ENCODE measurements at regions not wholly inside any gene's neighbourhood (a gene's known extent, or its start where the extent isn't known, plus 50 kb on each side); places are given as distances from the start of the nearest gene placed in this dataset.
A peak's percentile ranks its signal among the peaks of the same experiment; 100 is the strongest.

DNA sequence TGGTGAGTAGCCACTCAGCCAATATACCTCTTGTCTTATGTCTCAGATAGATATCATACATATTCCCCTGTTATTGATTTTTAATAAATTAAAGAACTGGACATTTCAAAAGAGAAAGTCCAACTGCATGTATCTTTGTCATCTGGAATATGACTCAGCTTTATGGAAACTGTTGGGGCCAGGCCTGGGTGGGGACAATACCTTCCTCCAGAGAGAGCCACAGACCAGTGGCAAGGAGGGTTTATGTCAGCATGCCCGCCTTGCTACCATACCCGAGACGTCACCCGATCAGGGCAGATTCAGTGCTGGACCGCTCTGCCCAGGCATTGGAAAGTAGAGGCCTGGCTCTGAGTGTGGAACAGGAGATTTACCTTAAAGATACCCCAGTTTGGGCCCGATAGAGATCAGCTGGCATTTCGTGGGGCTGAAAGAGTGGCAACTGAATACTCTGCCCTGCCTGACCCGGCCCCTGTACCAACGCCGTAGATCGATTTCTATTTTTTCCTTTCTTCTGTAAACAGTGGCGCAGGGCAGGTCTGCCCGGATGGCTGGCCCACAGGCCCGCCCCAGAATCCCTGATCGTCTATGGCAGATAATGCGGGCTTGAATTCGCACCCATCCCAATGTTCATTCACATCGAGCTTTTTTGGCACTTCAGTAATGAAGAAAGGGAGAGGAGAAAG, 158.6 kb downstream of the SALL1 start:
- no peak for DNase-seq

DNA sequence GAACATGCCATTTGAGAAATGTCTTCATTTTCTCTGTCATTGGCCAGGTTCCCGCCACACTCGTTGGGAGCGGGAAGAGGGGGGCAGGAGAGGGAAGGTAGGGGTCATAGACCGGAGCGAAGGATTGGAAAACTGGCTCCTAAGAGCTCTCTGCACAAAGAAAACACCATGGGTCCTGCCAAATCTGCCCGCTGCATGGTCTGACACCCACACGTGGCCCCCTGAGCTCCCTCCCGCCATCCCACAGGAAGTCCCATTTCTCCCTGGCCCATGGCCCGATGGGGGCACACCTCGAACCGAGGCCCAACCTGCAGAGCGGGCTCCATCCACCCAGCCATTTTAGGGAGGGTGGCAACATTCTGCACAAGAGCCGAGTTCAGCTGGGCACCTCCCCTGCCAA, 159.6 kb downstream of the SALL1 start:
- no peak for DNase-seq

DNA sequence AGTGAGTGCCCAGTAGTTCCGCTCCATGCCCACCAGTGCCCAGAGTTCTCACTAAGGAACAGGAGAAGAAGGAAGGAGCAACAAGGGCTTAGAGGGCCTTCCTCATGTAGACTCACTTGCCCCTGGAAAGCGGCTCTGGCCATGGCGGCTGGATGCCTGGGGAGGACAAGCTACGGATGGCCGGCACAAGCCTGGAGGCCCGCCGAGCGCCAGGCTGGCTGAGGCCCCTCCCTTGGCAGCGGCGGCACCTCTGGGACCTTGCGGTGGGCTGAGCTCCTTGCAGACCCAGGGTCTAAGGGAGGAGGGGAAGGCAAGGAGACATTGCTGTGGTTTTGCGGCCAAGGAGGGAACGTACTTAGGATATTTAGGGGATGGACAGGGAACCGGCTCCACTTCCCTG, 160.1 kb downstream of the SALL1 start:
- no peak for DNase-seq

DNA sequence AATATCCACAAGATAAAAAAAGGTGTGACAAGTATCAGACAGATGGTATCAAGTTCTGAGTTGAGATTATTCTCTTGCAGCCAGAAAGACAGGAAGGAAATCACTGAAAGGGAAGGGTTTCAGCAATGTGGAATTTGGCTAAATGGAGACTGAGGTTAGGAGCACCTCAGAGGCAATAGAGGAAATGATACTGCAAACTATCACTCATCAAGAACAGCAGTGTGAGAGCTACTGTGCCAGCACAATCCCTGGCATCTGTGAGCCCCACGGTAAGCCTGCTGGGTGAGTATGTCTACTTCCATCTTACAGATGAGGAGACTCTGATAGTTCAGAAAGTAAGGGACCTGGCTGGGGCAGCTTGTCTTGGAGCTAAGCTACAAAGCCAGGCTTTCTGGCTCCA, 162.0 kb downstream of the SALL1 start:
- peak; percentile 52 for DNase-seq

DNA sequence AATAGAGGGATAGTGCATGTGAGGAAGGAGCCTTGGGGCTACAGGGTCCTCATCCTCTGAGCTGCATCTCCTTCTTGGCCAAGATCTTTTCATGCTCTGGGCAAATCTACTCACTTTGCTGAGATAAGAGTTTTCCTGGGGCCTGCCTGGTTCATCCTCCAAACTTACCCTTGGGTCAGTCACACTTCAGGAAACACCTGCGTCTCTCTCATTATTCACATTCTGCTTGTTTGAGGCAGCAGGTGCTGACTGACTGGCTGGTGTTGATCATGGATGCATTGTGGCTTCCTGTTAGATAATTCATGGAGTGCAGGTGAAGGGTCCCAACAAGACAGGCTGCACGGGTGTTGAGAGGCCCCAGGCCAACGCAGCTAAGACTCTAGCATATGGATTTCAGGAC, 162.6 kb downstream of the SALL1 start:
- no peak for DNase-seq

DNA sequence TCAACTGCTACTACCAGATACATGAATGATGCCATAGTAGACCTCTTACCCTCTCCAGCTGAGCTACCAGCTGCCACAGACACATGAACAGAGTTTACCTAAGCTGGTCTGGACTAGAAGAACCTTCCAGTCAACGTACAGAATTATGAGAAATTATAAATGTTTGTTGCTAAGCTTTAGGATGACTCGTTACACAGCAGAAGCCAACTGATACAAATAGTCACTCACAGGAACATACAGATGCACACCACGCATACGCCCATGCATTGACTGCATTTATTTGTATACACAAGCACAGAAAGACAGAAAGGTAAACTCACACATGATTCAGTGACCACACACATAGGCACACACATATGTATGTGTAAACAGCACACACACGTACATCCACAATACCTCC, 164.6 kb downstream of the SALL1 start:
- no peak for DNase-seq

DNA sequence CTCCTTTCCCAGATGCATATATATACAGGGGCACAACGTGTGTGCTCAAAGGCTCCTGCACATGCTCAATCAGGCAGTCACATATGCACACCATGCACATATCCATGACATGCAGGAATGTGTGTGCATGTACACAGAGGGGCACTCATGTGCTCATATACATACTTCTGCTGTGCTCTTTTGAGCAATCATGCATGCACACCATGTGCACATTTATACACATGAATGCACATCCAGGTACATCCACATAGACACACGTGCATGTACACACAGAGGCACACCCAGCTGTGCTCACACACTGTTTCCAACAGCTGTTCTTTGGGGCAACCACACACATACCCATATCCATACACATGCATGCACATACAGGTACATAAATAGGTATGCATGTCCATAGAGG, 165.3 kb downstream of the SALL1 start:
- DNase-seq: no peak

DNA sequence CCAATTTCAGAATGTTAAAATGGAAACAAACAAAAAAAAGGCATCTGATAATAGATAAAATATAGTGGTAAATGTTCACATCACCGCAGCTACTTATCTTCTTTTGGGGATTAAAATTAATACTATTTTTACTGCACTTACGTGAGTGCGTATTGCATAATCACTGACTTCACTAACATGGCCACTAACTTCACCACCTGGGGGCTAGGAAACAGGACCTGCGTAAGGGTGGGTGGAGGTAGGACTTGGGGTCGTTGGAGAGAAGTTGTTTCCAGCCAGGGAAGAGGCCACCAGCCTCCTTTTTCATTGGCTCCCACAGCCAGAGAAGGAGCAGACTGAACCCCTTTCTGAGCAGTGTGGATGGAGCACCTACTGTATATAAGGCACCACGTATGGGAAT, 166.4 kb downstream of the SALL1 start:
- no peak for DNase-seq

DNA sequence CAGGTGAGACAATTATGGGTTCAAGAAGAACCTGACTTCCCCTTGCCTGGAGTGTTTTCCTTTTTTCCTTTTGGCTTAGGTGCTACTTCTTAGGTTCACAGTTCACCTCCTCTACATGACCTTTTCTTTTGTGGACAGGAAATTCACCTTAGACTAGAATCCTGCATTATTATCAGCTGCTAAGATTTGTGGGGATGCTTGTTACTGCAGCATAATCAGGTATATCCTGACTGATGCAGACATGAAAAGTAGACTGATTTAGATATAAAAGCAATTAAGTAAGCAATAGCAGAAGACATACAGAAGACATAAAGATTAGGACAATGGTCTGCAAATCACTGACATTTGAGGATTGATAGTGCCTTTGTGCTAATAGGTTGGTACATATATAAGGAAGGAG, 168.3 kb downstream of the SALL1 start:
- no peak for DNase-seq

DNA sequence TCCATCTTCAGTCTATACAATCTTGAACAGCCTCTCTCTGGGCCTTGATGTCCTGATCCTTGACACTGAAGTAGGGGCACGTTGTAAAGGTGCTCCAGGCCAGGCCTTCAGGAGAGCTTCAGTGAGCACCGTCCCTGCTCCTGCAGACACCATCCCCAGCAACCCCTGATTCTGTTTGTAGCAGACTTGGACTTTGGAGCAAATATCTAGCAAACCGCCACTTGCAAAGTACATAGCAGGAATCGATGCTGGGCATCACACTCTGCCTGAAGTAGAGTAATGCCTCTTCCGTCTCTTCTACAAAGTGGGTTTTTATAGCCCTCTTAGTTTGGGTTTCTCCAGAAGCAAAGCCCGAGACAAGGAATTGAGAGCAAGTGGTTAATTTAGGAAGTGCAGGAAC, 169.1 kb downstream of the SALL1 start:
- DNase-seq: no peak

DNA sequence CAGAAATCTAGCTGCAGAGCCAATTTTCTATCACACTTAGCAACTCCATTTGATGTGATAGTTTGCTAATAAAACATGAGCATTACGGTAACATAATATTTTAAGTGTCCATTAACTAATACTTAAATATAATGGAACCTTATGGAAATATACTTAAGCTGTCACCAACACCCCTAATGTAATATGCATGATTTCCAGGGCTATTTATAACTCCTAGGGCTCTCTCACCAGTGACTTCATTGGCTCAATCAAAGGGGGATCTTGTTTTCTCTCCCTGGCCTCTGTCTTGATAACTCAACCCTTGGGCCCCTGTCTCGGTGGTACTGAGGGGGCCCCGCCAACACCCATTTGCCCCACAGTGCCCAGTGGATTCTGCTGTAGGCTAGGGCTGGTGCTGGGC, 170.4 kb downstream of the SALL1 start:
- DNase-seq: no peak

DNA sequence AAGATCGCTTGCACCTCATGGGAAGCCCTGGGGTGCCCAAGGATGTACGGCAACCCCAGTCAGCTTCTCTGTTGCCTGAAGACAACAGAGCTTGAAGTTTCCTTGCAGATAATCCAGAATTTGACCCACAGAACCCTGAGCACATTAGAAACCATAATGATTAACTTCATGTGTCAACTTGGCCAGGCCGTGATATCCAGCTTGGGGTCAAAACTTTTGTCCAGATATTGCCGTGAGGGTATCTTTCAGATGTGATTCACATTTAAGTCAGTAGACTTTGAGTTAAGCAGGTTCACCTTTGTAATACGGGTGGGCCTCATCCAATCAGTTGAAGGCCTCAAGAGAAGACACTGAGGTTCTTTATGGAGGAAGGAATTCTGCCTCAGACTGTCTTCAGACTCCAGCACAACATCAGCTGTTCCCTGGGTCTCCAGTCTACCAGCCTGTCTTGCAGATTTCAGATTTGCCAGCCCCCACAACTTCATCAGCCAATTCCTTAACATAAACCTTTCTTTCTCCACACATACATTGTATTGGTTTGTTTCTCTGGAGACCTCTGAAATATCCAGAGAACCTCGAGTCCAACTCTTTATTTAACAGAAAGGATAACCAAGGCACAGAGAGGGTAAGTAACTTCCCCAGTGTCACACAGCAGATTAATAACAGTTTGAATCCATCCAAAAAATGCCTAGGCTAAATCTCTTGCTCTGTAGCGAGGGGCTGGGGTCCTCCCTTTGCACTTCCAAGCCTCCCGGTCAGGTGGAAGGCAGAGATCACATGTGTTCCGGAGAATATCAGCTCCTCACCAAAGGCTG, 171.1 kb downstream of the SALL1 start:
- no peak for DNase-seq

DNA sequence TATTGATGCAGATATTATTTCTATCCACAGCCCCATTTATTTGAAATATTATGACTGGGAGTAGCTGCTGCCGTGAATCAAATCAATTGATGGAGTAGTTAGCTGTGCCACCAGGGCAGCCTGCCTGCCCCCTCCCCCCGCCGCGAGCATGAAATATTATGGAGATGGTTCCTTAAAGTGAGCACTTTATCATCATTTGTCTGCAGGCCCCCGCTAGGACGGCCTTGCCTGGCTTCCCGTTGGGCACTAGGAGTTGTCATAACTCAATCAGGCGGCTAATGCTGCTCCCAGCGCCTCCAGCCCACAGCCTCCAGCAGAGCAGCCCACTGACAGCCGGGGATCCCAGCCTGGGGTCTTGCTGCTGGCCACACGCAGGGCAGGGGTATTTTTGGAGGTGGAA, 173.9 kb downstream of the SALL1 start:
- DNase-seq: no peak

DNA sequence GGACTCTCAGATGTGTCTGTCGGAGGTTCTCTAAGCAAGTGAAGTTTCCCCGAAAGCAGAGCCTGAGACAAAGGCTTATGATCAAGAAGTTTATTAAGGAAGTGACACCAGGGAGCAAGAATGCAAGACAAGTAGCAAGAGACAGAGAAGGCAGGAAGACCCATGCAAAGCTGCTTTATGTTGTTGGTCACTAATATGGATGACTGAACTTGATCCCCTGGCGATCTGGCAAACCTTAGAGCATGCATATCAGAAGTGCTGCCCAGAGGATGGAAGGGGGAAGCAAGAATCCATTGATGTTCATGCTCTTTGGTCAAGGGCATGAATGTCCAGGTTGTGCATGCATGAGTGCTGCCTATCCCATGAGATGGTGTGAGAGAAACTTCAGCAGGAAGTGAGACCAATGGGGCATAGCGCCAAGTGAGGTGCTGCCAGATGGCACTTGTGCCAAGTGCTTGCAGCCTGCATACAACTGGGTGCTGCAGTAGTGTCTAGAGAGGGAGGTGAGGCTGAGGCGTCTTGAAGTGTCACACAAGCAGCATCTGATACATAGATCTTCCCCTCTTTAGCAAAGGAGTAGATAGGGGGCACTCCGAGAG, 176.5 kb downstream of the SALL1 start:
- DNase-seq: no peak

DNA sequence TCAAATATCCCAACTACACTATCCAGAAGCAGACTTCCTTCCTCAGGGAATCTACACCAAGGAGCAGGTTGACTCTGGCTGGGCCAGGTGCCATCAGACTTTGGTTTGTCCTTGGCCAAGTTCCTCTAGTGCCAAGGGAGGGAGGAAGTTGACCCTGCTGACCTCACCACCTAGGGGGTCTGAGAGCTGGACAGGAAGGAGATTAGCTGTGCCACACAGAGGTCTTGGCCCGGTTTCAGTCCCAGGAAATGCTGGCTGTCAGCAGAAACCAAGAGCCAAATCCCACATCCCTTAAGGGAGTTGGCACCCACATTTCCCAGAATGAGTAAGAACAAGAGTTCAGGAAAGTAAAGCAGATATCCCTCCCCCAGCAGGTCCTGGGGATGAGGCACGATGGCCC, 178.2 kb downstream of the SALL1 start:
- DNase-seq: no peak

DNA sequence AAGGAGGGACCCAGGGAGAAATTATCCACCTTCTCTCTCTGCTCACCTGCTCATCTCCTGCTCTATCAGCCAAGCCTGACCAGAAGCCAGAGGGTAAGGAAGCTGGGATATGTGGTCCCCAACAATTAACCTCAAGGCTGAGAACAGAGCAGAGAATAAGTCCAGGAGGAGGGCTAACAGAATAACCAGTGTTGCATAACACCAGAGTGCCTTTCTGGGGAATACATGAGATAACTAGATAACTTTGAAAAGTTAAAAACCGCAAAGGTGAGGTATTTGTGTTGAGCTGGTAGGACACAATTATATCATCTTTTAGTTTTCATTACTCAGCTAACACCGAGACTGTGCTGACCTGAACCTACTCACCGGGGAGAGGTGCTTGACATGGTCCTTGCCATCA, 180.8 kb downstream of the SALL1 start:
- DNase-seq: no peak

DNA sequence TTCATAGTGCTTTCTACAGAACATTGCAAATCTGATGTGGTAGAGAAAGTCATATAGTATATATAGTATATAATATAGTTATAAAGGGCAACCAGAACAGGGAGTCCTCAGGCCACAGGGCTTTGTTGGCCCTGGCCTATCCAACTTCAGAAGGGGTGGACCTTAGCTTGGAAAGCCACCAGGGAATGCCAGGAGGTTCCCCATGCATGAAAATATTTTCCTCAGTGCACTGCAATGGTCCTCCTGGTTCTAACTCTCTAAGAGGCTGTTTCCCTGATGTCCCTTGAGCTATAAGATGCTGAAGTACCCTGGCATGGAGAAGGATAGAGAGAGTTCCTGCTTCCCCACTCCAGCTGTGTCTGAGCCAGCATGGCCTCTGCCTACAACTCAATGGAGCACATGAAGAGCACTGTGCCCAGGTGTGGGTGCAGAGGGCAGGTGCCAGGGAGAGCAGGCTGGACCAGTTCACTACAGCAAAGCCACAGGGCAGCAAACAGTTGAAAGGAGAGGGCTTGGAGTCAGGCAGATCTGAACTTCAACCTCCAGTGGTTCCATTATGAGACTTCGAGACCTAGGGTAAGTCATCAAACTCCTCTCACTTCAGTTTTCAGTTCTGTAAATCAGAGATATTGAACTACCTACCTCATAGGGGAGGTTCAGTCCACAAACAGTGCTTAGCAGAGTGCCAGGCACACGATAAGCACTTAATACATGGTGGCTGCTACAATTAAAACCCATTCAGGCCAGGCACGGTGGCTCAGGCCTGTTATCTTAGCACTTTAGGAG, 183.1 kb downstream of the SALL1 start:
- no peak for DNase-seq

DNA sequence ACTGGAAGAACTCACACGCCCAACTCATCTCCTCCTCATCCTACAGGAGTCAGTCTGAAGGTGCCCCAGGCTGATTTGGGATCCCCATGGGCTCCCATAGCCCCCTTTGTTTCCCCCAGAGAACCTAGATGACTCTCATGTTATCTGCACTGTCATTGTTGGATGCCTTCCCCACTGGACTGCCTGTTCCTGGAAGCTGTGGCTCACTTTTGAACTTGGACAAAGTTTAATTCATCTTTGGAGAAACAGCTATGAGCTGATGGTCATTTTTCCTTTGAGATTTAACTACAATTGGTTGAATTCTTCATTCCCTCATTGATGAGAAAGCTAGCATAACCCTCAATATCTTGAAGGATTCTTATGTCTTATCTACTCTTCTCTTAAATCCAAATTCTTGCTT, 186.6 kb downstream of the SALL1 start:
- no peak for DNase-seq

DNA sequence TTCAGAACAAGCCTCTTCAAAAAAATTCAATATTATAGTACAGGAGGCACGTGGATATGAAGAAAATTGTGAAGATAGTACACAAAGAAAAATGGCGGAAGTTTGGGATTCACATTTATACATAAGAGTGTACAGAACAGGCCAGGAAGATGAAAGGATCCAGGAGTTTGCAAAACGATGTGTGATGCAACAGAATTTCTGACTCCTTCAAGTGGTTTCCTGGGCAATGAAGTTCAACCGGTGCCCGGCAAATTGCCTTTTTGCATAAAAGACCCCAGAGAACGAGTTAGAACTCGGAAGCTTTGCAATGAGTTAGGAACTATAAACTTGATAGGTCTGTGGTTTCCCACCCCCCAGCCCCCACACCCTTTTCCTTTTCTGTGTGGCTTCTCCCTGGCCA, 189.1 kb downstream of the SALL1 start:
- no peak for DNase-seq

DNA sequence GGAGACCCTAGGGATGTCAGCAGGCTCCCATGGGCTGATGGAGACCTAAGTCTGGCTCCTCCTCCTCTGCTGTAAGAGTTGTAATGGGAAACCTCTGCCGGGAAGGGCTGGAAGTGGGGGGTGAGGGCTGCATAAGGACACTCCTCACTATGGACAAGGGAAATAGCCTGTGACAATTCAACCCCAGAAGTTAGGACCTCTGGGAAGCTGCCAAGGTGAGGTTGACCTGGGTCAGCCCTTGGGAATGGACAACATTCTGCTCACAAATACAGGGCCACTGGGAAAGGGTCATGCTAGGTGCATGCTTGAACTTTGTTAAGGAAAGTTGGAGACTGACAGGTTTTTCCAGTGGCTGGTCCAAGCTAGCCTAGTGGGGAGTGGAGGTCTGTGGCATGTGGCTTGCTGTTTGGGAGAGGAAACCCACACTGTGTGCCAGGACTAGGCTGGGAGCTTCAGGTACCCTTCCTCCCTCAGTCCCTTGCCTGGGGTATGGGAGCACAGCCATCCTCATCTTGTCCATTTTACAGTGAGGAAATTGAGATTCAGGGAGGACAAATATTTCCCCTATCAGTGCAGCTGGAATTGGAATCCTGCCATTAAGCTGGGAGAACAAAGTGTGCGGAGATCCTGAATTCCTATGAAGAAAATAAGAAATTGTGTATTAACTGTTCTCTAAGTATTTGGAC, 190.4 kb downstream of the SALL1 start:
- DNase-seq: no peak

DNA sequence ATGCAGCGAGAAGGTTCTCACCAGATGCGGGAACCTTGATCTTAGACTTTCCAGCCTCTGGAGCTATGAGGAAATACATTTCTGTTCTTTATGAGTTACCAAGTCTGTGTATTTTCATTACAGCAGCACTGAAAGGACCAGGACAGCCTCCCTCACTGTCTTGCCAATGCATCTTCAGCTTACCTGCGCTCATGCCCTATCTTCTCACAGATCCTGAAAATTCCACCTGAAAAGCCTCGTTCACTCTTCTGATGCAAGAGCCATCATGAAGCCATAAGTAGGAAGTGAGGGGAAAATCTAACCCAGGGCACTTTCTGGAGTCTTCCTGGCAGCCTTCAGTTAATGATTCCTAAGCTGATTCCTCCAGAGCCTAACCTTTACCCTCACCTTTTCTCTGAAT, 194.0 kb downstream of the SALL1 start:
- DNase-seq: no peak

DNA sequence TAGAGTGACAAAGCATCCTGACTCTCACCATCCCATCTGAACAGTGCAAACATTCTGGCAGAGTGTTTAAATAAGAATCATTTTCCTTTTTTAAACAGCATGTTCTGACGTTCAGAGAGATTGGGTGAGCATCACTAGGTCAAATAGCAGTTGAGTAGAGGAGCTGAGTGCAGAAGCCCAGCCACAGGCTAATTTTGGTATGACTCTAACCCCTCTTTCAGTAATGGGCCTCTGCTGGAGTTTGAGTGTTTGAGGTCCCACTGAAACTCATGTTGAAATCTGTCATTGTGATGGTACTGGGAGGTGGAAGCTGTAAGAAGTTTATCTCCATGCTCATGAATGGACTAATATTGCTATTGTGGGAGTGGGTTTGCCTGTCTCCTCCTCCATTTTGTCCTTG, 194.4 kb downstream of the SALL1 start:
- peak; percentile 7 for DNase-seq

DNA sequence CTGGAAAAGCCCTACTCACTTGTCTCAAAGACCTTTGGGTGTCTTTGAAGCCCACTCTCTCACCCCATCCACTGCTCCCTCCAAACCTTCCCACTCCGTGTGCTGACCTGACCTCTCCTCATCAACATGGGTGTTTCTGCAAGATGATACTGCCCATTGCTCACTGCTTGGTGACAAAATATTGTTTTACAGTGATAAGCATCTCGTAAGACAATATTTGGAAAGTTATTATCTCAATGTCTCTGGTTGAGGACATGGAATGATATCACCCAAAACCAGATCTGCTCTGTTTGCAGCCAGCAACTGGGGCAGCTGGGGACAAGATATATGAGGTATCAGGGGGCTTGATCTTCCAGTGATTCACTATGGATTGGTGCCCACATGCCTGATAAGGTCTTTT, 195.8 kb downstream of the SALL1 start:
- no peak for DNase-seq
